HepG2 (cell line): ENCODE measurements at regions not wholly inside any gene's neighbourhood (a gene's known extent, or its start where the extent isn't known, plus 50 kb on each side); places are given as distances from the start of the nearest gene placed in this dataset.

ENCODE experiments used
- ATAC-seq: fragments of 200-7000 bp; cut with Tn5 transposase; 3 replicates; pipeline ENCODE4 v1.9.1; 2020; ENCODE audit warnings: mild to moderate bottlenecking, moderate library complexity
- BruUV-seq: library from RNA; stranded (reverse); fragments of 400-500 nt; replicated peaks from 2 replicates; lab custom pipeline; 2021; lab: Mats Ljungman, UMichigan
- CTCF ChIA-PET: fragments of 300-600 bp; formaldehyde crosslinking; extraction: SDS; loops from one replicate; lab custom pipeline; 2021; ENCODE audit warnings: low total read pairs, inconsistent platforms, low intra/inter-chr PET ratio; lab: Yijun Ruan, JAX
- POLR2A ChIA-PET: fragments of 350-600 bp; sonication (Branson Sonifier 250); formaldehyde crosslinking; loops from one replicate; lab custom pipeline; 2020; ENCODE audit warnings: antibody characterized with exemption, inconsistent platforms; lab: Yijun Ruan, JAX
- DNase-seq: peaks from one replicate; pipeline ENCODE4 v3.0.0-alpha.2; 2015; ENCODE audit warnings: low spot score
- FAIRE-seq: peaks from 3 replicates; lab custom pipeline; 2011; peaks lifted over from hg19 to GRCh38; lab: Jason Lieb, UNC
- H2AFZ ChIP-seq: one replicate; pipeline ENCODE4 v1.6.1; 2011; ENCODE audit warnings: low read length, inconsistent platforms
- H3K27ac ChIP-seq: fragments of 300-600 bp; 3 replicates; pipeline ENCODE4 v1.8.0; 2011; ENCODE audit warnings: mixed run types, mild to moderate bottlenecking, mixed read lengths, low read length, inconsistent platforms; ENCODE audit not compliant: insufficient read depth; ENCODE audit errors: extremely low read length
- H3K27me3 ChIP-seq, 2 experiments: fragments of 200-600 bp in 1 of 2; 2 replicates in 1 of 2; 3 replicates in 1 of 2; pipeline versions ENCODE4 v1.6.0 to v1.8.0; 2011; ENCODE audit warnings: low read length in 2 of 2, mild to moderate bottlenecking in 2 of 2, moderate library complexity in 2 of 2, inconsistent platforms in 1 of 2; ENCODE audit not compliant: insufficient read depth in 2 of 2, control insufficient read depth in 1 of 2
- H3K36me3 ChIP-seq, 2 experiments: fragments of 200-600 bp in 1 of 2; replicated peaks in 1 of 2; 2 replicates in 1 of 2; 3 replicates in 1 of 2; pipeline versions ENCODE4 v1.5.1 to v1.8.0; 2011; ENCODE audit warnings: low read length in 2 of 2, inconsistent platforms in 1 of 2; ENCODE audit not compliant: insufficient read depth in 2 of 2, control insufficient read depth in 1 of 2
- H3K4me1 ChIP-seq: 2 replicates; pipeline ENCODE4 v1.5.1; 2012; ENCODE audit warnings: low read length, inconsistent platforms; ENCODE audit not compliant: insufficient read depth
- H3K4me2 ChIP-seq: 2 replicates; pipeline ENCODE4 v1.6.0; 2011; ENCODE audit warnings: low read depth, low read length, inconsistent platforms
- H3K4me3 ChIP-seq, 3 experiments: fragments of 200-600 bp in 1 of 3; sonication (generic), shearing (Covaris generic) in 1 of 3; replicated peaks in 1 of 3; 2 replicates each; pipeline ENCODE4 v1.5.1; 2011 to 2016; ENCODE audit warnings: low read length in 3 of 3, inconsistent platforms in 2 of 3, low read depth in 2 of 3, mild to moderate bottlenecking in 2 of 3, control low read depth in 1 of 3, mixed read lengths in 1 of 3; ENCODE audit not compliant: insufficient read depth in 1 of 3
- H3K79me2 ChIP-seq: one replicate; pipeline ENCODE4 v1.6.1; 2011; ENCODE audit warnings: low read length, inconsistent platforms; ENCODE audit not compliant: insufficient read depth
- H3K9ac ChIP-seq: 2 replicates; pipeline ENCODE4 v1.6.0; 2011; ENCODE audit warnings: mild to moderate bottlenecking, low read depth, low read length, inconsistent platforms; ENCODE audit not compliant: insufficient read depth
- H3K9me3 ChIP-seq: 2 replicates; pipeline ENCODE4 v1.5.1; 2012; ENCODE audit warnings: mild to moderate bottlenecking, low read length
- H4K20me1 ChIP-seq: 2 replicates; pipeline ENCODE4 v1.6.0; 2011; ENCODE audit warnings: inconsistent platforms, mild to moderate bottlenecking, low read length, moderate library complexity; ENCODE audit not compliant: insufficient read depth
- DNMT3B ChIP-seq: conservative IDR thresholded peaks from 2 replicates; pipeline ENCODE4 v1.6.1; 2016; ENCODE audit warnings: missing biosample characterization, control low read depth
- FOXP1 ChIP-seq, 2 experiments: fragments of 450-650 bp in 1 of 2; IDR thresholded peaks; 2 replicates each; pipeline ENCODE4 v1.6.1; 2017 to 2018; ENCODE audit warnings: antibody characterized with exemption in 1 of 2
- KLF6 ChIP-seq: IDR thresholded peaks from 2 replicates; pipeline ENCODE4 v1.8.0; 2016; ENCODE audit warnings: missing biosample characterization, missing genetic modification reagents
- KLF9 ChIP-seq: IDR thresholded peaks from 2 replicates; pipeline ENCODE4 v1.6.1; 2016; ENCODE audit warnings: low read depth
- MZF1 ChIP-seq: sonication (generic); formaldehyde crosslinking; IDR thresholded peaks from 2 replicates; pipeline ENCODE4 v1.8.1; 2023; ENCODE audit warnings: mild to moderate bottlenecking, missing genetic modification reagents, borderline replicate concordance
- RARG ChIP-seq: sonication (generic); formaldehyde crosslinking; IDR thresholded peaks from 2 replicates; pipeline ENCODE4 v1.4.0; 2020; ENCODE audit warnings: low read depth, mild to moderate bottlenecking, missing genetic modification reagents
- REST ChIP-seq, 2 experiments: IDR thresholded peaks; 2 replicates each; pipeline ENCODE4 v1.6.1; 2011 to 2012; ENCODE audit warnings: low read length in 2 of 2, borderline replicate concordance in 1 of 2, low read depth in 1 of 2, mild to moderate bottlenecking in 1 of 2, moderate library complexity in 1 of 2
- SMC3 ChIP-seq: IDR thresholded peaks from 2 replicates; pipeline ENCODE4 v1.6.1; 2011; ENCODE audit warnings: low read length, improper control_type of control experiment
- ZKSCAN1 ChIP-seq: fragments of 150-350 bp; IDR thresholded peaks from 2 replicates; pipeline ENCODE4 v1.6.1; 2014; ENCODE audit warnings: low read length
- ZNF564 ChIP-seq: sonication (generic); formaldehyde crosslinking; IDR thresholded peaks from 2 replicates; pipeline ENCODE4 v1.8.1; 2023; ENCODE audit warnings: mild to moderate bottlenecking, missing genetic modification reagents
- ZNF609 ChIP-seq: sonication (generic); formaldehyde crosslinking; IDR thresholded peaks from 2 replicates; pipeline ENCODE4 v1.4.0; 2020; ENCODE audit warnings: mild to moderate bottlenecking, missing genetic modification reagents, borderline replicate concordance
- WGBS: methylation state at CpG from one replicate; pipeline ENCODE4 v1.1.6; 2017; ENCODE audit warnings: low lambda C conversion rate; 5-methylcytosine and 5-hydroxymethylcytosine counted together
- in situ Hi-C: cut with HindIII; loops from 2 replicates; pipeline ENCODE4 v1.10.0; 2017; ENCODE audit warnings: low pct_unique_long_range_greater_than_20kb; ENCODE audit not compliant: extremely low pct_ligation_motif_present
- intact Hi-C: fragments of 100-400 bp; cut with micrococcal nuclease; formaldehyde crosslinking; loops from one replicate; pipeline ENCODE4 v1.10.0; 2022; ENCODE audit not compliant: unreplicated experiment

GRCh38 chr14:66005900-66006434, 480.2 kb upstream of the CCDC196 start (continued):
- no peak for TF ChIP-seq REST (IDR thresholded peaks at IDR 0.05; ENCODE audit: borderline replicate concordance in 1 of 2, low read depth in 1 of 2, low read length in 2 of 2)
- TF ChIP-seq ZKSCAN1 = no peak
- no peak for TF ChIP-seq ZNF564 (CRISPR knock-in tag)
- TF ChIP-seq, all 625 proteins: peak for 0

GRCh38 chr14:66008631-66009030, 477.5 kb upstream of the CCDC196 start:
- no peak for DNase-seq
- Histone ChIP-seq H3K27ac (no peak overlapping the region), H3K4me2 (no peak overlapping the region), H3K4me1 (peaks cover 9% of the 10 kb centered on the region)
- TF ChIP-seq KLF9 (CRISPR knock-in tag) (no peak), SMC3 (no peak), KLF6 (CRISPR knock-in tag) (no peak), FOXP1 (IDR thresholded peaks at IDR 0.05) (no peak), FOXP1 (CRISPR knock-in tag; IDR thresholded peaks at IDR 0.05) (no peak), DNMT3B (CRISPR knock-in tag) (no peak), MZF1 (CRISPR knock-in tag) (no peak), ZNF609 (CRISPR knock-in tag) (no peak), RARG (CRISPR knock-in tag) (no peak)
- TF ChIP-seq, all 625 proteins: peak for 0
- H3K36me3 ChIP-seq = no peaks in the 10 kb centered on the region
- H4K20me1 ChIP-seq = no peaks in the 10 kb centered on the region
- WGBS = 44% methylated on average over 2 of the region's 2 CpGs
- FAIRE-seq (no peak), ATAC-seq (no peak)
- no peak overlapping the region for H3K9ac ChIP-seq
- in situ Hi-C loops (no loop called here), intact Hi-C loops (no loop called here)
- ChIA-PET POLR2A (no interaction called here), CTCF (no interaction called here)
- H3K9me3 ChIP-seq = no peaks in the 10 kb centered on the region
- H3K27me3 ChIP-seq = peaks cover 0 to 1% of the 10 kb centered on the region in 2 experiments; a peak in 2 of 5 replicates
- no peak overlapping the region for H3K4me3 ChIP-seq
- no TSS peak for BruUV-seq
- no peak overlapping the region for H2AFZ ChIP-seq
- no peaks in the 10 kb centered on the region for H3K79me2 ChIP-seq
